GM12878 (cell line): ENCODE measurements at regions not wholly inside any gene's neighbourhood (a gene's known extent, or its start where the extent isn't known, plus 50 kb on each side); places are given as distances from the start of the nearest gene placed in this dataset.

Experiments used
- BCL3 ChIP-seq: IDR thresholded peaks from 2 replicates; pipeline ENCODE4 v1.6.1; 2011; ENCODE audit warnings: borderline replicate concordance, low read depth, mild to moderate bottlenecking, moderate library complexity, low read length; ENCODE audit not compliant: insufficient read depth, poor library complexity, severe bottlenecking
- CHD2 ChIP-seq: IDR thresholded peaks from 2 replicates; pipeline ENCODE4 v1.6.1; 2011; ENCODE audit warnings: low read depth, low read length, improper control_type of control experiment, borderline replicate concordance
- CREB1 ChIP-seq: IDR thresholded peaks from 2 replicates; pipeline ENCODE4 v1.6.1; 2012; ENCODE audit warnings: low read depth, mild to moderate bottlenecking, inconsistent platforms
- CTCF ChIP-seq, 3 experiments: IDR thresholded peaks in 2 of 3; conservative IDR thresholded peaks in 1 of 3; 2 replicates each; pipeline ENCODE4 v1.5.1; 2011; ENCODE audit warnings: low read depth in 3 of 3, low read length in 3 of 3, mild to moderate bottlenecking in 3 of 3, control low read depth in 2 of 3, moderate library complexity in 2 of 3, inconsistent platforms in 1 of 3, mixed read lengths in 1 of 3; ENCODE audit not compliant: control insufficient read depth in 2 of 3, insufficient read depth in 1 of 3; ENCODE audit errors: extremely low read depth in 1 of 3
- EP300 ChIP-seq, 2 experiments: fragments of 150-350 bp in 1 of 2; IDR thresholded peaks; 2 replicates each; pipeline ENCODE4 v1.6.1; 2011 to 2012; ENCODE audit warnings: low read depth in 2 of 2, low read length in 2 of 2, borderline replicate concordance in 1 of 2, improper control_type of control experiment in 1 of 2, inconsistent platforms in 1 of 2; ENCODE audit not compliant: control insufficient read depth in 1 of 2
- FOS ChIP-seq: IDR thresholded peaks from 3 replicates; pipeline ENCODE4 v1.6.1; 2011; ENCODE audit warnings: borderline replicate concordance; ENCODE audit not compliant: insufficient read length; ENCODE audit errors: extremely low read depth
- IRF4 ChIP-seq: IDR thresholded peaks from 2 replicates; pipeline ENCODE4 v1.6.1; 2011; ENCODE audit warnings: low read depth, low read length
- PKNOX1 ChIP-seq: fragments of 450-650 bp; IDR thresholded peaks from 2 replicates; pipeline ENCODE4 v1.6.1; 2016; ENCODE audit warnings: mild to moderate bottlenecking
- POLR2AphosphoS5 ChIP-seq: IDR thresholded peaks from 2 replicates; pipeline ENCODE4 v1.6.1; 2011; ENCODE audit warnings: mild to moderate bottlenecking, low read length, inconsistent platforms
- SMAD1 ChIP-seq: fragments of 450-650 bp; IDR thresholded peaks from 2 replicates; pipeline ENCODE4 v1.6.1; 2018; ENCODE audit warnings: mild to moderate bottlenecking, low read depth; ENCODE audit not compliant: partially characterized antibody
- SRF ChIP-seq, 2 experiments: IDR thresholded peaks; 2 replicates each; pipeline ENCODE4 v1.6.1; 2011; ENCODE audit warnings: low read depth in 2 of 2, low read length in 2 of 2, mild to moderate bottlenecking in 1 of 2, moderate library complexity in 1 of 2
- TF ChIP-seq, protein P1 (sequence below): fragments of 450-650 bp; IDR thresholded peaks from 2 replicates; pipeline ENCODE4 v1.6.1; 2017; ENCODE audit warnings: mild to moderate bottlenecking, low read depth, inconsistent platforms; ENCODE audit not compliant: poor library complexity, severe bottlenecking

- TF ChIP-seq CTCF (IDR thresholded peaks at IDR 0.05 in 2 of 3, conservative IDR thresholded peaks at IDR 0.05 in 1 of 3; ENCODE audit: control insufficient read depth in 2 of 3, extremely low read depth in 1 of 3, insufficient read depth in 1 of 3, low read depth in 3 of 3, low read length in 3 of 3) (no peak), CHD2 (no peak), PKNOX1 (no peak), EP300 (IDR thresholded peaks at IDR 0.05; ENCODE audit: borderline replicate concordance in 1 of 2, control insufficient read depth in 1 of 2, low read depth in 2 of 2, low read length in 2 of 2) (no peak), CREB1 (no peak), BCL3 (no peak), FOS (no peak), SRF (IDR thresholded peaks at IDR 0.05; ENCODE audit: low read depth in 2 of 2, low read length in 2 of 2) (no peak), SMAD1 (no peak), POLR2AphosphoS5 (no peak), IRF4 (no peak)
- TF ChIP-seq, protein P1, sequence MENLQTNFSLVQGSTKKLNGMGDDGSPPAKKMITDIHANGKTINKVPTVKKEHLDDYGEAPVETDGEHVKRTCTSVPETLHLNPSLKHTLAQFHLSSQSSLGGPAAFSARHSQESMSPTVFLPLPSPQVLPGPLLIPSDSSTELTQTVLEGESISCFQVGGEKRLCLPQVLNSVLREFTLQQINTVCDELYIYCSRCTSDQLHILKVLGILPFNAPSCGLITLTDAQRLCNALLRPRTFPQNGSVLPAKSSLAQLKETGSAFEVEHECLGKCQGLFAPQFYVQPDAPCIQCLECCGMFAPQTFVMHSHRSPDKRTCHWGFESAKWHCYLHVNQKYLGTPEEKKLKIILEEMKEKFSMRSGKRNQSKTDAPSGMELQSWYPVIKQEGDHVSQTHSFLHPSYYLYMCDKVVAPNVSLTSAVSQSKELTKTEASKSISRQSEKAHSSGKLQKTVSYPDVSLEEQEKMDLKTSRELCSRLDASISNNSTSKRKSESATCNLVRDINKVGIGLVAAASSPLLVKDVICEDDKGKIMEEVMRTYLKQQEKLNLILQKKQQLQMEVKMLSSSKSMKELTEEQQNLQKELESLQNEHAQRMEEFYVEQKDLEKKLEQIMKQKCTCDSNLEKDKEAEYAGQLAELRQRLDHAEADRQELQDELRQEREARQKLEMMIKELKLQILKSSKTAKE, result no peak
Observed at GRCh38 chr21:27366646-27367235, 399.9 kb upstream of the ADAMTS5 start.
